OCI-LY3 (cell line): ENCODE measurements at regions not wholly inside any gene's neighbourhood (a gene's known extent, or its start where the extent isn't known, plus 50 kb on each side); places are given as distances from the start of the nearest gene placed in this dataset.

ENCODE experiments used
- H2AFZ ChIP-seq: fragments of 200-600, 300-600 bp; shearing (Covaris generic); 2 replicates; pipeline ENCODE4 v1.6.0; 2014; ENCODE audit warnings: antibody characterized with exemption, low read depth, low read length
- H3K27ac ChIP-seq: fragments of 200-600, 300-600 bp; sonication (generic); 2 replicates; pipeline ENCODE4 v1.5.1; 2014; ENCODE audit warnings: mild to moderate bottlenecking, low read length, moderate library complexity, mixed read lengths
- H3K27me3 ChIP-seq: fragments of 200-600, 300-600 bp; sonication (generic); 2 replicates; pipeline ENCODE4 v1.6.1; 2014; ENCODE audit warnings: low read depth, low read length, mixed read lengths
- H3K36me3 ChIP-seq: fragments of 200-600, 300-600 bp; sonication (generic); replicated peaks from 2 replicates; pipeline ENCODE3; 2014; ENCODE audit warnings: low read depth, low read length, mixed read lengths
- H3K4me1 ChIP-seq: fragments of 300-600, 200-600 bp; sonication (generic); 2 replicates; pipeline ENCODE4 v1.6.1; 2014; ENCODE audit warnings: low read length, mixed read lengths
- H3K4me2 ChIP-seq: fragments of 200-600, 300-600 bp; sonication (generic); 2 replicates; pipeline ENCODE4 v1.6.1; 2014; ENCODE audit warnings: low read length, mixed read lengths
- H3K4me3 ChIP-seq: fragments of 300-600, 200-600 bp; sonication (generic); 2 replicates; pipeline ENCODE4 v1.5.1; 2014; ENCODE audit warnings: antibody characterized with exemption, mild to moderate bottlenecking, low read length, moderate library complexity
- H3K79me2 ChIP-seq: fragments of 300-600, 200-600 bp; shearing (Covaris generic); 2 replicates; pipeline ENCODE4 v1.6.1; 2014; ENCODE audit warnings: mild to moderate bottlenecking, low read length, mixed read lengths
- H3K9ac ChIP-seq: fragments of 300-600, 200-600 bp; shearing (Covaris generic); 2 replicates; pipeline ENCODE4 v1.6.0; 2014; ENCODE audit warnings: mild to moderate bottlenecking, low read length, moderate library complexity
- H3K9me3 ChIP-seq: fragments of 200-600, 300-600 bp; shearing (Covaris generic); 2 replicates; pipeline ENCODE4 v1.6.1; 2014; ENCODE audit warnings: low read length, mixed read lengths; ENCODE audit not compliant: insufficient read depth
- H4K20me1 ChIP-seq: fragments of 200-600, 300-600 bp; sonication (generic); 2 replicates; pipeline ENCODE4 v1.6.1; 2016; ENCODE audit warnings: low read length, mixed read lengths; ENCODE audit not compliant: insufficient read depth
- EZH2phosphoT487 ChIP-seq: fragments of 200-600 bp; shearing (Covaris generic); IDR thresholded peaks from 2 replicates; pipeline ENCODE4 v1.6.1; 2018; ENCODE audit warnings: antibody characterized with exemption, mixed run types, low read depth
- TF ChIP-seq, protein P1 (sequence below): fragments of 200-600, 300-600 bp; sonication (generic); IDR thresholded peaks from 2 replicates; pipeline ENCODE4 v1.5.1; 2014; ENCODE audit warnings: antibody characterized with exemption, low read length, low read depth

DNA sequence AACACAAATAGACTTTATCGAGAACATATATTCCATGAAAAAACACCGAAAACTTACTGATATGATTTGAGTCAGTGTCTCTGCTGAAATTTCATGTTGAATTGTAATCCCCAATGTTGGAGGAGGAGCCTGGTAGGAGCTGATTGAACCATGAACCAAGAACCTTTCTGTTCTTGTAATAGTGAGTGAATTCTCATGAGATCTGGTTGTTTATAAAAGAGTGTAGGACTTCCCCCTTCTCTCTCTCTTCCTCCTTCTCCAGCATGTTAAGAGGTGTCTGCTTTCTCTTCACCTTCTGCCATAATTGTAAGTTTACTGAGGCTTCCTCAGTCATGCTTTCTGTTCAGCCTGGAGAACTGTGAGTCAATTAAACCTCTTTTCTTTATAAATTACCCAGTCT lies 1289.3 kb upstream of the CITED2 start:
- Histone ChIP-seq H3K9me3 (no peaks in the 10 kb centered on the region), H3K27me3 (no peaks in the 10 kb centered on the region), H3K36me3 (no peaks in the 10 kb centered on the region), H2AFZ (no peak overlapping the region), H3K4me3 (no peak overlapping the region), H4K20me1 (no peaks in the 10 kb centered on the region), H3K27ac (peak overlapping the region; percentile 29), H3K9ac (no peak overlapping the region), H3K4me2 (peak overlapping the region; percentile 39), H3K4me1 (peaks cover 14% of the 10 kb centered on the region), H3K79me2 (no peaks in the 10 kb centered on the region)
- TF ChIP-seq, protein P1, sequence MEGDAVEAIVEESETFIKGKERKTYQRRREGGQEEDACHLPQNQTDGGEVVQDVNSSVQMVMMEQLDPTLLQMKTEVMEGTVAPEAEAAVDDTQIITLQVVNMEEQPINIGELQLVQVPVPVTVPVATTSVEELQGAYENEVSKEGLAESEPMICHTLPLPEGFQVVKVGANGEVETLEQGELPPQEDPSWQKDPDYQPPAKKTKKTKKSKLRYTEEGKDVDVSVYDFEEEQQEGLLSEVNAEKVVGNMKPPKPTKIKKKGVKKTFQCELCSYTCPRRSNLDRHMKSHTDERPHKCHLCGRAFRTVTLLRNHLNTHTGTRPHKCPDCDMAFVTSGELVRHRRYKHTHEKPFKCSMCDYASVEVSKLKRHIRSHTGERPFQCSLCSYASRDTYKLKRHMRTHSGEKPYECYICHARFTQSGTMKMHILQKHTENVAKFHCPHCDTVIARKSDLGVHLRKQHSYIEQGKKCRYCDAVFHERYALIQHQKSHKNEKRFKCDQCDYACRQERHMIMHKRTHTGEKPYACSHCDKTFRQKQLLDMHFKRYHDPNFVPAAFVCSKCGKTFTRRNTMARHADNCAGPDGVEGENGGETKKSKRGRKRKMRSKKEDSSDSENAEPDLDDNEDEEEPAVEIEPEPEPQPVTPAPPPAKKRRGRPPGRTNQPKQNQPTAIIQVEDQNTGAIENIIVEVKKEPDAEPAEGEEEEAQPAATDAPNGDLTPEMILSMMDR: no peak
- TF ChIP-seq EZH2phosphoT487: no peak

DNA sequence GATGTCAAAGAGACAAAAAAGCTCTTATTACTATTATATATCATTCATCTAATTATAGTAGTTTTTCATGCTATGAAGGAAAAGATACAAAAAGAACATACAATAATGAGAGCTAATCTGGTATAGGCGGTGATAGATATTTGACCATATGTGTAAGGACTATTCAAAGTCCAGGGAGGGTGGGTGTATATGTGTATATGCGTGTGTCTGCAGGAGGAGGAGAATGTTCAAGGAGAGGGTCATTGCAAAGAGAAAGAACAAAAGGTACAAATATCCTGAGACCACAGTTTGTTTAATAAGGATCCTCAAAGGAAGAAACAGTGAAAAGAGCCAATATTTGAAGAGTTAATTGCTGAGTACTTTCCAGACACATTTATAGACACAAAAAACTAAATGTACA lies 1288.6 kb upstream of the CITED2 start:
- Histone ChIP-seq H3K4me1 (peaks cover 14% of the 10 kb centered on the region), H4K20me1 (no peaks in the 10 kb centered on the region), H3K79me2 (no peaks in the 10 kb centered on the region), H3K9me3 (no peaks in the 10 kb centered on the region), H3K4me3 (no peak overlapping the region), H3K4me2 (no peak overlapping the region), H3K27ac (no peak overlapping the region), H3K36me3 (no peaks in the 10 kb centered on the region), H2AFZ (no peak overlapping the region), H3K9ac (no peak overlapping the region), H3K27me3 (no peaks in the 10 kb centered on the region)
- no peak for TF ChIP-seq EZH2phosphoT487
- TF ChIP-seq, protein P1: no peak

DNA sequence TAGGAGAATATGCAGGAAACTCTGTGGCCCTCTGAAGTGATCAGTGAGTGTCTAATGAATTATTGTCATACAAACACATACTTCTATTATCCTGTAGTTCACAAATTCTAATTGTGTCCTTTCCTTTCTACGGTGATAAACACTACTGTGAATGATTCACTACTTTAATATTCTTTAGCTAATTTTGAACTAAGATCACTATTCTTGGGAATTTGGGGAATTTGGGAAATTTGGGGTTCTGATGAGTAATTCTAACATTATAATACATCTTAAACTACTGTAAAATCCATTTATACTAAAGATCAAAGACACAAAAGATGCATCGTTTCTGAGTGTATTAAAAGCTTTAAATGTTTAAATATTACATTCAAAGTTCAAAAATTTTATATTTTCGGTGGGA lies 1287.2 kb upstream of the CITED2 start:
- H3K36me3 ChIP-seq: no peaks in the 10 kb centered on the region
- no peaks in the 10 kb centered on the region for H3K27me3 ChIP-seq
- TF ChIP-seq EZH2phosphoT487: no peak
- TF ChIP-seq, protein P1: no peak
- no peak overlapping the region for H2AFZ ChIP-seq
- H3K4me3 ChIP-seq: no peak overlapping the region
- H4K20me1 ChIP-seq: no peaks in the 10 kb centered on the region
- H3K79me2 ChIP-seq: no peaks in the 10 kb centered on the region
- no peak overlapping the region for H3K27ac ChIP-seq
- H3K4me1 ChIP-seq: peaks cover 14% of the 10 kb centered on the region
- H3K9ac ChIP-seq: no peak overlapping the region
- no peaks in the 10 kb centered on the region for H3K9me3 ChIP-seq
- H3K4me2 ChIP-seq: no peak overlapping the region

DNA sequence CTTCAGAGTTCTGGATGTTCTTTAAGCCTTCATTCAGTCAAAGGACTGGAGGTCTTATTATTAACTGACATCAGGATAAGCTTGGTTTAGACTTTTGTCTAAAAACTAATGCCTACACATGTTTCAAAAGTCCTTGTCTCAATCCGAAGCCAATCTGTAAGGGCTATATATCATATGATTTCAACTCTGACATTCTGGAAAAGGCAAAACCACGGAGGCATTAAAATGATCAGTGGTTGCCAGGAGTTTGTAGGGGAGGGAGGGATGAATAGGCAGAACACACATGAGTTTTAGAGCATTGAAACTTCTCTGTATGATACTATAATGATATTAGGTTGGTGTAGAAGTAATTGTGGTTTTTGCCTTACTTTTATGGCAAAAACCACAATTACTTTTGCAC lies 1285.8 kb upstream of the CITED2 start:
- Histone ChIP-seq H2AFZ (no peak overlapping the region), H3K4me3 (no peak overlapping the region), H3K36me3 (no peaks in the 10 kb centered on the region), H4K20me1 (no peaks in the 10 kb centered on the region), H3K27ac (no peak overlapping the region), H3K9me3 (no peaks in the 10 kb centered on the region), H3K4me1 (peaks cover 19% of the 10 kb centered on the region), H3K79me2 (no peaks in the 10 kb centered on the region), H3K4me2 (no peak overlapping the region), H3K27me3 (no peaks in the 10 kb centered on the region), H3K9ac (no peak overlapping the region)
- TF ChIP-seq, protein P1: no peak
- no peak for TF ChIP-seq EZH2phosphoT487
